Smooth muscle cell (in vitro differentiated cells): ENCODE measurements at regions not wholly inside any gene's neighbourhood (a gene's known extent, or its start where the extent isn't known, plus 50 kb on each side); places are given as distances from the start of the nearest gene placed in this dataset.

ENCODE experiments used
- DNase-seq: peaks from one replicate; lab custom pipeline; 2025; ENCODE audit not compliant: unreplicated experiment; lab: John Stamatoyannopoulos, UW
- H2AFZ ChIP-seq: fragments of 200-600 bp; sonication (generic); 2 replicates; pipeline ENCODE4 v1.6.0; 2016; ENCODE audit warnings: antibody characterized with exemption, low read depth, mild to moderate bottlenecking
- H3F3A ChIP-seq: fragments of 200-600 bp; sonication (generic); 2 replicates; pipeline ENCODE4 v1.6.0; 2017; ENCODE audit warnings: antibody characterized with exemption, low read depth
- H3K27ac ChIP-seq: fragments of 200-600 bp; sonication (generic); 2 replicates; pipeline ENCODE4 v1.5.1; 2016; ENCODE audit warnings: low read depth, mild to moderate bottlenecking
- H3K27me3 ChIP-seq: fragments of 200-600 bp; sonication (generic); 2 replicates; pipeline ENCODE4 v1.6.1; 2016; ENCODE audit warnings: low read depth, mild to moderate bottlenecking
- H3K36me3 ChIP-seq: fragments of 200-600 bp; sonication (generic); 2 replicates; pipeline ENCODE4 v1.5.1; 2016; ENCODE audit warnings: low read depth
- H3K4me1 ChIP-seq: fragments of 200-600 bp; sonication (generic); 2 replicates; pipeline ENCODE4 v1.5.1; 2016; ENCODE audit warnings: low read depth
- H3K4me2 ChIP-seq: fragments of 200-600 bp; sonication (generic); 2 replicates; pipeline ENCODE4 v1.6.0; 2016; ENCODE audit warnings: mild to moderate bottlenecking
- H3K4me3 ChIP-seq: fragments of 200-600 bp; sonication (generic); 2 replicates; pipeline ENCODE4 v1.5.1; 2016; ENCODE audit warnings: mild to moderate bottlenecking
- H3K79me2 ChIP-seq: fragments of 200-600 bp; sonication (generic); 2 replicates; pipeline ENCODE4 v1.6.0; 2016; ENCODE audit warnings: low read depth, mild to moderate bottlenecking
- H3K9ac ChIP-seq: fragments of 200-600 bp; sonication (generic); 2 replicates; pipeline ENCODE4 v1.6.0; 2016; ENCODE audit warnings: low read depth
- H3K9me3 ChIP-seq: fragments of 200-600 bp; sonication (generic); replicated peaks from 2 replicates; pipeline ENCODE4 v1.5.1; 2016; ENCODE audit warnings: low read depth
- H4K20me1 ChIP-seq: fragments of 200-600 bp; sonication (generic); 2 replicates; pipeline ENCODE4 v1.6.0; 2016; ENCODE audit warnings: low read depth
- CTCF ChIP-seq: fragments of 200-600 bp; sonication (generic); IDR thresholded peaks from 2 replicates; pipeline ENCODE4 v1.5.1; 2017; ENCODE audit warnings: borderline replicate concordance, mild to moderate bottlenecking, antibody characterized with exemption; ENCODE audit not compliant: insufficient read depth, poor library complexity, severe bottlenecking
- WGBS: methylation state at CpG from one replicate; pipeline ENCODE4 v1.1.7; 2016; ENCODE audit warnings: low lambda C conversion rate; 5-methylcytosine and 5-hydroxymethylcytosine counted together

DNA sequence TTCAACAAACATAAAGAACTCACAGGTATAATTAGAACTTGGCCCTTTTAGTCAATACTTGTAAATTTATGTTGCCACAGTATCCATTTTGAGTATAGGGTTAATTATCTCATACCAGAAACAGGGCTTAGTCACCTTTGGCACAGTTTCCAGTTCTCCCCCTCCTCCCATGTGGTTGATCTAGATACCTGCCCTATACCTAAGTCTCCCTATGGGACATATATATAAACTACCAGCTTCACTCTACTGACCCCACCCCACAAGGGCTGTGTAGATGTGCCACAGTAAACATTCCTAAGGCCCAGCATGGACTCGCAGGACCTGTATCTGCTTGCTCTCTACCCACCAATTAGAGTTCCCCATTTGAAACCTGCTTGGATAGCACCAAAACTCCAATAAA is 371.7 kb upstream of the RND3 start:
- Histone ChIP-seq H3K4me3 (no peak overlapping the region), H3K36me3 (no peaks in the 10 kb centered on the region), H3K27ac (no peak overlapping the region), H3K9ac (no peak overlapping the region), H3K9me3 (no peaks in the 10 kb centered on the region), H3K79me2 (no peaks in the 10 kb centered on the region), H3K4me1 (no peaks in the 10 kb centered on the region), H4K20me1 (no peaks in the 10 kb centered on the region), H3K27me3 (no peaks in the 10 kb centered on the region), H3F3A (no peaks in the 10 kb centered on the region), H3K4me2 (no peak overlapping the region), H2AFZ (no peak overlapping the region)
- no peak for DNase-seq
- no peak for TF ChIP-seq CTCF
- WGBS, result 75% methylated on average over 1 of the region's 1 CpG

GRCh38 chr2:150858382-150858781 is 370.9 kb upstream of the RND3 start:
- H3K79me2 ChIP-seq, result no peaks in the 10 kb centered on the region
- no peak overlapping the region for H3K4me3 ChIP-seq
- H3K4me2 ChIP-seq, result no peak overlapping the region
- no peaks in the 10 kb centered on the region for H4K20me1 ChIP-seq
- no peaks in the 10 kb centered on the region for H3K27me3 ChIP-seq
- no peak for DNase-seq
- no peak overlapping the region for H2AFZ ChIP-seq
- no peak overlapping the region for H3K9ac ChIP-seq
- H3K27ac ChIP-seq, result no peak overlapping the region
- WGBS, result 93% methylated on average over 5 of the region's 5 CpGs
- H3K36me3 ChIP-seq, result no peaks in the 10 kb centered on the region
- H3K9me3 ChIP-seq, result no peaks in the 10 kb centered on the region
- TF ChIP-seq CTCF, result no peak
- no peaks in the 10 kb centered on the region for H3F3A ChIP-seq
- H3K4me1 ChIP-seq, result no peaks in the 10 kb centered on the region

- no peak overlapping the region for H3K27ac ChIP-seq
- no peaks in the 10 kb centered on the region for H3K27me3 ChIP-seq
- 80% methylated on average over 1 of the region's 1 CpG for WGBS
- H3K9ac ChIP-seq, result no peak overlapping the region
- no peaks in the 10 kb centered on the region for H3K9me3 ChIP-seq
- H3K36me3 ChIP-seq, result no peaks in the 10 kb centered on the region
- H4K20me1 ChIP-seq, result no peaks in the 10 kb centered on the region
- H3F3A ChIP-seq, result no peaks in the 10 kb centered on the region
- H3K4me1 ChIP-seq, result peaks cover 4% of the 10 kb centered on the region
- no peaks in the 10 kb centered on the region for H3K79me2 ChIP-seq
- no peak overlapping the region for H3K4me3 ChIP-seq
- TF ChIP-seq CTCF, result no peak
- no peak overlapping the region for H3K4me2 ChIP-seq
- no peak for DNase-seq
- H2AFZ ChIP-seq, result no peak overlapping the region
Observed at GRCh38 chr2:150856596-150857281, 369.3 kb upstream of the RND3 start.

GRCh38 chr2:150853263-150853662 is 365.8 kb upstream of the RND3 start:
- TF ChIP-seq CTCF, result no peak
- Histone ChIP-seq H3F3A (no peaks in the 10 kb centered on the region), H2AFZ (peak overlapping the region; percentile 35), H3K4me2 (peak overlapping the region; percentile 4), H3K36me3 (no peaks in the 10 kb centered on the region), H3K27ac (no peak overlapping the region), H3K9ac (no peak overlapping the region), H3K4me1 (peaks cover 4% of the 10 kb centered on the region), H3K79me2 (no peaks in the 10 kb centered on the region), H4K20me1 (no peaks in the 10 kb centered on the region), H3K4me3 (no peak overlapping the region), H3K9me3 (no peaks in the 10 kb centered on the region), H3K27me3 (no peaks in the 10 kb centered on the region)
- no peak for DNase-seq
- WGBS, result 53% methylated on average over 2 of the region's 2 CpGs
